Hepatocyte (in vitro differentiated cells): ENCODE measurements at regions not wholly inside any gene's neighbourhood (a gene's known extent, or its start where the extent isn't known, plus 50 kb on each side); places are given as distances from the start of the nearest gene placed in this dataset.

ENCODE experiments used
- EZH2 ChIP-seq: fragments of 200-600 bp; sonication (generic); IDR thresholded peaks from 2 replicates; pipeline ENCODE4 v1.6.1; 2016; ENCODE audit warnings: antibody characterized with exemption, mild to moderate bottlenecking, borderline replicate concordance
- TF ChIP-seq, protein P1 (sequence below): fragments of 200-600 bp; sonication (generic); IDR thresholded peaks from 2 replicates; pipeline ENCODE4 v1.5.1; 2016; ENCODE audit warnings: antibody characterized with exemption, mild to moderate bottlenecking; ENCODE audit not compliant: poor library complexity

DNA sequence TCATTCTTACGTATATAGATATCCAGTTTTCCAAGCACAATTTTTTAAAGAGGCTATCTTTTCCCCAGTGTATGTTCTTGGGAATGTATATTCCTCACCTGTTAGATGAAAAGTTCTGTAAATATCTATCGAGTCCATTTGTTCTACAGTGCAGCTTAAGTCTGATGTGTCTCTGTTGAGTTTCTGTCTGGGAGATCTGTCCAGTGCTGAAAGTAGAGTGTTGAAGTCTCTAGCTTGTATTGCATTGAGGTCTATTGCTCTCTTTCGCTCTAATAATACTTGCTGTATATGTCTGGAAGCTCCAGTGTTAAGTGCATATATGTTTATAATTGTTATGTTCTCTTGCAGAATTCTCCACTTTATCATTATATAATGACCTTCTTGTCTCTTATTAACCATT is 373.1 kb downstream of the PPARGC1A start:
- no peak for TF ChIP-seq EZH2
- TF ChIP-seq, protein P1, sequence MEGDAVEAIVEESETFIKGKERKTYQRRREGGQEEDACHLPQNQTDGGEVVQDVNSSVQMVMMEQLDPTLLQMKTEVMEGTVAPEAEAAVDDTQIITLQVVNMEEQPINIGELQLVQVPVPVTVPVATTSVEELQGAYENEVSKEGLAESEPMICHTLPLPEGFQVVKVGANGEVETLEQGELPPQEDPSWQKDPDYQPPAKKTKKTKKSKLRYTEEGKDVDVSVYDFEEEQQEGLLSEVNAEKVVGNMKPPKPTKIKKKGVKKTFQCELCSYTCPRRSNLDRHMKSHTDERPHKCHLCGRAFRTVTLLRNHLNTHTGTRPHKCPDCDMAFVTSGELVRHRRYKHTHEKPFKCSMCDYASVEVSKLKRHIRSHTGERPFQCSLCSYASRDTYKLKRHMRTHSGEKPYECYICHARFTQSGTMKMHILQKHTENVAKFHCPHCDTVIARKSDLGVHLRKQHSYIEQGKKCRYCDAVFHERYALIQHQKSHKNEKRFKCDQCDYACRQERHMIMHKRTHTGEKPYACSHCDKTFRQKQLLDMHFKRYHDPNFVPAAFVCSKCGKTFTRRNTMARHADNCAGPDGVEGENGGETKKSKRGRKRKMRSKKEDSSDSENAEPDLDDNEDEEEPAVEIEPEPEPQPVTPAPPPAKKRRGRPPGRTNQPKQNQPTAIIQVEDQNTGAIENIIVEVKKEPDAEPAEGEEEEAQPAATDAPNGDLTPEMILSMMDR = no peak
